Inferior parietal cortex (tissue), 1 donor: ENCODE measurements at regions not wholly inside any gene's neighbourhood (a gene's known extent, or its start where the extent isn't known, plus 50 kb on each side); places are given as distances from the start of the nearest gene placed in this dataset.
"Not testable (repeated sequence)": the region's sequence is repeated elsewhere in the genome, so short reads cannot be mapped to it uniquely, and the experiment has no call there.

ENCODE experiments used
- DNase-seq: peaks from one replicate; pipeline ENCODE4 v3.0.0-alpha.2; 2016; ENCODE audit errors: extremely low spot score

GRCh38 chrX:125198546-125198945 lies 121.1 kb upstream of the TEX13C start:
- no peak for DNase-seq

GRCh38 chrX:125202591-125203248 lies 117.0 kb upstream of the TEX13C start:
- no peak for DNase-seq

- DNase-seq = no peak
Observed at GRCh38 chrX:125203365-125203736, 116.3 kb upstream of the TEX13C start.

GRCh38 chrX:125203737-125204578 lies 115.7 kb upstream of the TEX13C start:
- peak; percentile 38 for DNase-seq

- no peak for DNase-seq
Observed at GRCh38 chrX:125204681-125205132, 115.0 kb upstream of the TEX13C start.

- no peak for DNase-seq
Observed at GRCh38 chrX:125205133-125205917, 114.3 kb upstream of the TEX13C start.

GRCh38 chrX:125205918-125206665 lies 113.6 kb upstream of the TEX13C start:
- DNase-seq = no peak

GRCh38 chrX:125210146-125210545 lies 109.5 kb upstream of the TEX13C start:
- no peak for DNase-seq

- no peak for DNase-seq
Observed at GRCh38 chrX:125219852-125220251, 99.8 kb upstream of the TEX13C start.

GRCh38 chrX:125236955-125237354 lies 82.7 kb upstream of the TEX13C start:
- DNase-seq = no peak

- no peak for DNase-seq
Observed at GRCh38 chrX:125248931-125249330, 70.7 kb upstream of the TEX13C start.

GRCh38 chrX:125255759-125256158 lies 63.9 kb upstream of the TEX13C start:
- not testable (repeated sequence) for DNase-seq

GRCh38 chrX:125262836-125263235 lies 56.8 kb upstream of the TEX13C start:
- no peak for DNase-seq

GRCh38 chrX:125266153-125266660 lies 53.5 kb upstream of the TEX13C start:
- DNase-seq = no peak
